Duodenal mucosa (tissue), 2 donors: ENCODE measurements at regions not wholly inside any gene's neighbourhood (a gene's known extent, or its start where the extent isn't known, plus 50 kb on each side); places are given as distances from the start of the nearest gene placed in this dataset.
"Not testable (repeated sequence)": the region's sequence is repeated elsewhere in the genome, so short reads cannot be mapped to it uniquely, and the experiment has no call there.

ENCODE experiments used
- H3K27ac ChIP-seq: one replicate; pipeline ENCODE4 v1.7.0; 2013; ENCODE audit warnings: low read depth, low read length
- H3K27me3 ChIP-seq, 2 donors: one replicate each; pipeline ENCODE4 v1.7.0; 2013; ENCODE audit warnings: low read length in 2 of 2, control low read depth in 1 of 2; ENCODE audit not compliant: insufficient read depth in 2 of 2, control insufficient read depth in 1 of 2
- H3K36me3 ChIP-seq, 2 donors: one replicate each; pipeline ENCODE4 v1.7.0; 2013; ENCODE audit warnings: low read length in 2 of 2, control low read depth in 1 of 2; ENCODE audit not compliant: insufficient read depth in 2 of 2, control insufficient read depth in 1 of 2
- H3K4me1 ChIP-seq, 2 donors: one replicate each; pipeline ENCODE4 v1.7.0; 2013; ENCODE audit warnings: low read length in 2 of 2, control low read depth in 1 of 2; ENCODE audit not compliant: insufficient read depth in 2 of 2, control insufficient read depth in 1 of 2
- H3K4me3 ChIP-seq, 2 donors: one replicate each; pipeline ENCODE4 v1.7.0; 2013; ENCODE audit warnings: low read length in 2 of 2, low read depth in 1 of 2
- H3K9ac ChIP-seq, 2 donors: one replicate each; pipeline ENCODE4 v1.7.0; 2013; ENCODE audit warnings: low read length in 2 of 2, low read depth in 1 of 2
- H3K9me3 ChIP-seq, 2 donors: one replicate each; pipeline ENCODE4 v1.7.0; 2013; ENCODE audit warnings: low read length in 2 of 2, control low read depth in 1 of 2; ENCODE audit not compliant: control insufficient read depth in 1 of 2

DNA sequence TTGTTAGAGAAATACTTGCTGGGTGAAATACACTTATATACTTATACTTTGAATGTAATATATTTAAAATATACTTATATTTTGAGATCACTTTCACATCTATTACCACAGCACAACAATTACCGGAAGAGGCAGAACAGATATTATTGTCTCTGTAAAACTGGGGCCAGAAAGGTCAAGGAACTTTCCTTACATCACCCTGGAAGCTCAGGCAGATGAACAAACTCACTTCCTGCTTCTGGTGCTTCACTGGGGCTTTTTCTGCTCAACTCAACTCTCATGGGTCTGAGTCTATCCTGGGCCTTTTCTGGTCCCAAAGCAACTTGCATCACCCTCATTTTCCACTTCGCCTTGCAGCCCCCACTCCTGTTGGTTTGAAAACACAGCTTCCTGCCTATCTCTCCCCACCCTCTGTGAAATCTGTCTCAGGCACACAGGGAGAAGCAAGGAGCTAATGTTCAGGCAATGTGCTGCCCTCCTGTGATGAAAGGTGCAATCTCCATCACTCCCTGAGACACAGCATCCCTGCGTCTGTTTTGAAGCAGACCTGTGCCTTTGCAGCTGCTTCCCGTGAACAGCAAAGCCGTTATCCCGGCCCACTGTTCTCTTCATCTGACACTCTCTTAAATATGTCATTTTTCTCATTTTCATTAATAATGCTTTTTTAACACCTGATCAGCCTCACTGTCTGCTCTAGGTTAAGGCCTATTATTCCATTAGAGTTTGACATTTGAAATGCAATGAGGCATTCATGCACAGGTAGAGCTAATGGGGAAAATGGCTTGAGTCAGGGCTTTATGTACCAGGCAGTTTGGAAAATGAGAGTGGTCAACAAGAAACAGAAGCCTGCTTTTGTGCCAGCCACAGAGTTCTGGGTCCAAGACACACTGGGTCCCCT, 251.9 kb upstream of the CHAC2 start:
- no peaks in the 10 kb centered on the region for H3K36me3 ChIP-seq
- H3K27me3 ChIP-seq: no peaks in the 10 kb centered on the region
- H3K4me1 ChIP-seq: no peaks in the 10 kb centered on the region
- H3K9me3 ChIP-seq: no peaks in the 10 kb centered on the region
- H3K9ac ChIP-seq: no peak overlapping the region
- H3K27ac ChIP-seq: no peak overlapping the region
- no peak overlapping the region for H3K4me3 ChIP-seq

DNA sequence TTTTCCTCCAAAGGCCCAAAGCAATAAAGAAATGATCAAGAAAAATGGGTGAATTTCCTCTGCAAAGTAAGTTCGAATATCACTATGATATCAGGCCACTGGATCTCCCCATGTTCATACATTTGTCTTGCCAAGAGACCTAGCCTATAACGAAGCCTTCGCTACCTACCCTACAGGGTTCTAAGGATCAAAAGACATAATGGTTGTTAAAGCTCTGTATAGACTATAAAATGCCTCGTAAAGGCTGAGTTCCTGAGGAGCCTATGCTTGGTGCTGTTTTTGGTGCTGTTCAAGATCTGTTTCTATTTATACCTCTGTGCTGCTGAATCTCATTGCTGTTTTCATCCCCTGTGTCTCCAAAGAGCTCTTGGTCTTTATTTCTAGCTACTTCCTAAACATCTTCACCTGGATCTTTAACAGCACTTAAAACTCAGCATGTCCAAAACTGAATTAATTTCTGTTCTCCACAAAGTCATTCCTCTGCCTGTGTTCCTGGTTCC, 254.4 kb upstream of the CHAC2 start:
- Histone ChIP-seq H3K4me1 (no peaks in the 10 kb centered on the region), H3K4me3 (no peak overlapping the region), H3K27ac (no peak overlapping the region), H3K9me3 (no peaks in the 10 kb centered on the region), H3K9ac (no peak overlapping the region), H3K27me3 (no peaks in the 10 kb centered on the region), H3K36me3 (no peaks in the 10 kb centered on the region)

DNA sequence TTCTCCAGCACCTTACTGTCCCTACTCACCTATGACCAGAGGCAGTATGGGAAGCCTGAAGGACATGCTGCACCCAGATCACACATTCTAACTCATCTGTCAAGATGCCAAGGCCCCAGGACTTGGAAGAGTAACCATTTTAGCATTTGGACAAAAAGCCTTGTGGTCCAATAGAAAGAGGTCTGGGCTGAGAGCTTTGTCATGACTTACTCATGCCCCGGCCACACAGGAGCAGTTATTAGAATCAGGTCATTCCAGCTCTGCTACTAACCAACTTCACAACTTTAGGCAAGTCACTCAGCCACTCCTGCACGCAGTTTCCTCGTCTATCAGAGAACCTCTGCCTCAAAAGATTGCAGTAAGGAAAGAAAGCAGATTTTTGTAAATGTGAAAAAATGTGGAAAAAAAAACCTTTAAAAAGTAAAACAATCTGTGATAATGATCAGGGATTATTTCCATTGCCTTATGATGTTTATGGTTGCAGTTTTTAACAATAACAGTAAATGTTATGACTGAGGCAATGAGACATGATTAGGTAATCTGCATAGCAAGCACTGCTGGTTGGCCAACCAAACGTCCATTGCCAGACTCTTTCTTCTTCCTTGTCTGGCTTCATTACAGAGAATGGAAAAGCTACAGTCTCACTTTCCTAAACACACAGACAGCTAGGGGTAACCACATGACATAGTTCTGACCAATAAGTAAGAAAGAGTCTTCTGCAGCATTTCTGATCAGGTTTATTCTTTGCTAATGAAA, 255.4 kb upstream of the CHAC2 start:
- Histone ChIP-seq H3K27ac (no peak overlapping the region), H3K9ac (no peak overlapping the region), H3K9me3 (no peaks in the 10 kb centered on the region), H3K4me1 (no peaks in the 10 kb centered on the region), H3K27me3 (no peaks in the 10 kb centered on the region), H3K36me3 (no peaks in the 10 kb centered on the region), H3K4me3 (no peak overlapping the region)

DNA sequence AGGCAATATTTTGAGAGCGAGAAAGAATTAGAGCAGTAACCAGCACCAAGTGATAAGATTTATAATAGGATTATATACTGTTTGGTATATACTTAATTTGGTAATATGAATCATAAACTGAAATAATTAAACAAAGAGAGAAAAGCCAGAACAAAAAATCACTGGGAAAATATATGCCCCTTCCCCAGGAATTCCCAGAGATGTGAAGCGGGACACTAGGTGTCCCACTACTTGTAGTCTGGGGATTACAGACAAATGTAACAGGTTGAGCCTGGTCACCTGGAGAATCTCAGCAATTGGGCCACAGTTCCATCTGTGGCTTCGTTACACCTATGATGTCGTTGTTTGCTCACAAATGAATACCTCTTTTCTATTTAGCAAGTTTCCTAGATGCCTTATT, 256.1 kb upstream of the CHAC2 start:
- no peak overlapping the region for H3K27ac ChIP-seq
- no peaks in the 10 kb centered on the region for H3K4me1 ChIP-seq
- no peaks in the 10 kb centered on the region for H3K36me3 ChIP-seq
- H3K9me3 ChIP-seq: no peaks in the 10 kb centered on the region
- H3K4me3 ChIP-seq: no peak overlapping the region
- H3K27me3 ChIP-seq: no peaks in the 10 kb centered on the region
- no peak overlapping the region for H3K9ac ChIP-seq

DNA sequence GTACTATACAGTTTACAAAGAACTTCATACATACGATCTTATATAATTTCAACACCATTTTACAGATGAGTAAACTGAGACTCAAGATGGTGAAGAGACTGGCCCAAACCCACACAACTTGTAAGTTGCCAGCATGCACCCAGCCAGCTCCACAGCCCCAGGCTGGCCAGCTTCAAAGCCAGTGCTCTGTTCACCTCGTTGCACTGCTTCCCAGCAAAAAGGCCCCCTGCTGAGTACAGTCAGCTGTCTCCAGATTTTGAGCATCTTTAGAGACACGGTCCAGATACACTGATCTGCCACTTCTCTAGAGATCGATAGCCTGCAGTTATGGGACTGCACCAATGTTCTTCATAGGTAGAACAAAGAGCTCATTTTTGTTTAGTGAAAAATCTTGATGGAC, 257.2 kb upstream of the CHAC2 start:
- no peak overlapping the region for H3K4me3 ChIP-seq
- H3K9ac ChIP-seq: no peak overlapping the region
- no peaks in the 10 kb centered on the region for H3K4me1 ChIP-seq
- no peaks in the 10 kb centered on the region for H3K36me3 ChIP-seq
- no peaks in the 10 kb centered on the region for H3K27me3 ChIP-seq
- H3K27ac ChIP-seq: no peak overlapping the region
- no peaks in the 10 kb centered on the region for H3K9me3 ChIP-seq

DNA sequence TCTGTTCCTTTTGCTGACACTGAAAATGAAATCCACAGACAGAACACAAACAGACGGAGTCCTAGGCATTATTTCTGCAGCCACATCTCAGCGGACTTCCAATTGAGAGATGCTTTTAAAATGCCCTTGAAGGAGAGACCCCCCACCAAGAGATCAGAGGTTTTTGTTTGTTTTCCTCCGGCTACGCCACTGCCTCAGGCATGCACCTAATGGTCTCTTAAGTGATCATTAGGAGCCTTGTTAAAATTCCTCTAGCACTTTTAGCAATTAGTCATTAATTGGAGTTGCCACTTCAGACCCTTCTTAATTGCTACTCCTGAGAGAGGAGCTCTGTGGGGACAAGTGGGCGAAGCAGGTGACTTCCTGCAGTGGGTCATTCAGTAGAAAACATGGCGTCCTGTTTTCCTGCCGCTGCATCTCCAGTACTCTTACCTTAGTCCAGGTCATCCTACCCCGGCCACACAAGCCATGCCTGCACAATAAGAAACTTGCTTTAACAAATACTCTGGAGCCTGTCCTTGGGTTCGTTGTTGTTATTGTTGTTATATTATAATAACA, 257.7 kb upstream of the CHAC2 start:
- Histone ChIP-seq H3K9ac (no peak overlapping the region), H3K27me3 (no peaks in the 10 kb centered on the region), H3K4me1 (no peaks in the 10 kb centered on the region), H3K9me3 (no peaks in the 10 kb centered on the region), H3K4me3 (no peak overlapping the region), H3K36me3 (no peaks in the 10 kb centered on the region), H3K27ac (no peak overlapping the region)

DNA sequence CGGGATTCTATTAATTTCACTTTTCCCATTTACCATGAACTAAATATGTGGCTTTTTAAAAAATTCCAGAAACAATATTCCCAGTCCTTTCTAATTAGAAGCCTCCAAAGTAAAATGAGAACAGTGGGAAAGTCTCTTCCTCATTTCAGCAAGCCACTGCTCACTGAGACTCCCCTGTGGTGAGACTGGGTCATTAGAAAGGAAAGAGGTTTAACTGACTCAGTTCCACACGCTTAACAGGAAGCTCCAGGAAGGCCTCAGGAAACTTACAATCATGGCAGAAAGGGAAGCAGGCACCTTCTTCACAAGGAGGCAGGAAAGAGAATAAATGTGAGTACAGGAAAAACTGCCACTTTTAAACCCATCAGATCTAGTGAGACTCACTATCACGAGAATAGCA, 258.9 kb upstream of the CHAC2 start:
- Histone ChIP-seq H3K9me3 (no peaks in the 10 kb centered on the region), H3K27me3 (no peaks in the 10 kb centered on the region), H3K4me3 (no peak overlapping the region), H3K4me1 (no peaks in the 10 kb centered on the region), H3K36me3 (no peaks in the 10 kb centered on the region), H3K27ac (no peak overlapping the region), H3K9ac (no peak overlapping the region)

DNA sequence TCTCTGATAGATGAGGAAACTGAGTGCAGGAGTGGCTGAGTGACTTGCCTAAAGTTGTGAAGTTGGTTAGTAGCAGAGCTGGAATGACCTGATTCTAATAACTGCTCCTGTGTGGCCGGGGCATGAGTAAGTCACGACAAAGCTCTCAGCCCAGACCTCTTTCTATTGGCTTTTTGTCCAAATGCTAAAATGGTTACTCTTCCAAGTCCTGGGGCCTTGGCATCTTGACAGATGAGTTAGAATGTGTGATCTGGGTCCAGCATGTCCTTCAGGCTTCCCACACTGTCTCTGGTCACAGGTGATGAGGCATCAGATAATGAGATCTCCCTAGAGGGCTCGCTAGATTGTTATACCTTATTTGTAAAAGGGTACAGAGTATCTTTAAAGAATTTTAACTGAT, 260.5 kb upstream of the CHAC2 start:
- not testable (repeated sequence) for H3K4me1 ChIP-seq, H3K4me3 ChIP-seq, H3K27ac ChIP-seq, H3K27me3 ChIP-seq, H3K9me3 ChIP-seq, H3K36me3 ChIP-seq, H3K9ac ChIP-seq

DNA sequence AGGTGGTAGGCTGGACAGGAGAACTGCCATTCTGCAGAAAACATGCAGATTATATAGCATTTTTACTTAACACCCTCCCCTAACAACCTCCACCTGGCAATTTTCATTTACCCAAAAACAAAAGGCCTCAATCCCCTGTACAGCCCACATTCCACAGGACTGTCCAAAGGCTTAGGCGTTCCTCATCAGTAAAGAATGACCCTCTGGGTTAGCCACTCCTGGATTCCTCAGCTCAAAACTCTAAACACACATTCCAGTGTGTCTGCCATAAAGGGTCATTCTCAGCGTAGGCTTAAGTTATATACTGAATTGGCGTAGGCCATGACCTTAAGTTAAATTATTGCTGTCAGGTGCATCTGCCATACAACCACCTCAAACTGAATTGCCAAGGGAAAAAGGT, 261.8 kb upstream of the CHAC2 start:
- Histone ChIP-seq H3K36me3 (no peaks in the 10 kb centered on the region), H3K4me3 (no peak overlapping the region), H3K9me3 (no peaks in the 10 kb centered on the region), H3K27ac (no peak overlapping the region), H3K9ac (no peak overlapping the region), H3K4me1 (no peaks in the 10 kb centered on the region), H3K27me3 (no peaks in the 10 kb centered on the region)

DNA sequence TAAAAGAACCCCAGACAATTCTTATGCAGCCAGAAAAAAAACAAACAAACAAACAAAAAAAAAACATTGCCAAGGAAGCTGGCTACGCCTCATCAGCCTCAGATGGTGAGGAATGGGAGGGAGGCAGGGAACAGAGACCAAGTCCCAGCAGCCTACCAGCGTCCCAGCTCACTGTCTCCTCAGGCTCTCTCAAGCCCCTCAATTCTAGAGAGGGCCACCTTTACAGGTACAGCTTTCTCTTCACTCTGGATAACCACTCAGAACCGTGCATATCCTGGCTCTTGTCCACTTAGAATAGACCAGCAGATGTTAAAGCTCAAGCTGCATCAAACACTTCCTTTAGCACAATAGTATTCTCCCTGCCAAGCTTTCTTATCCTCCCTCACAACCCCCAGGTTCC, 263.1 kb upstream of the CHAC2 start:
- H3K27ac ChIP-seq: no peak overlapping the region
- no peaks in the 10 kb centered on the region for H3K36me3 ChIP-seq
- H3K4me1 ChIP-seq: no peaks in the 10 kb centered on the region
- H3K9ac ChIP-seq: no peak overlapping the region
- no peak overlapping the region for H3K4me3 ChIP-seq
- H3K27me3 ChIP-seq: no peaks in the 10 kb centered on the region
- no peaks in the 10 kb centered on the region for H3K9me3 ChIP-seq
